ENCODE measurements at regions not wholly inside any gene's neighbourhood (a gene's known extent, or its start where the extent isn't known, plus 50 kb on each side); places are given as distances from the start of the nearest gene placed in this dataset.
"Not testable (repeated sequence)": the region's sequence is repeated elsewhere in the genome, so short reads cannot be mapped to it uniquely, and the experiment has no call there.

DNA sequence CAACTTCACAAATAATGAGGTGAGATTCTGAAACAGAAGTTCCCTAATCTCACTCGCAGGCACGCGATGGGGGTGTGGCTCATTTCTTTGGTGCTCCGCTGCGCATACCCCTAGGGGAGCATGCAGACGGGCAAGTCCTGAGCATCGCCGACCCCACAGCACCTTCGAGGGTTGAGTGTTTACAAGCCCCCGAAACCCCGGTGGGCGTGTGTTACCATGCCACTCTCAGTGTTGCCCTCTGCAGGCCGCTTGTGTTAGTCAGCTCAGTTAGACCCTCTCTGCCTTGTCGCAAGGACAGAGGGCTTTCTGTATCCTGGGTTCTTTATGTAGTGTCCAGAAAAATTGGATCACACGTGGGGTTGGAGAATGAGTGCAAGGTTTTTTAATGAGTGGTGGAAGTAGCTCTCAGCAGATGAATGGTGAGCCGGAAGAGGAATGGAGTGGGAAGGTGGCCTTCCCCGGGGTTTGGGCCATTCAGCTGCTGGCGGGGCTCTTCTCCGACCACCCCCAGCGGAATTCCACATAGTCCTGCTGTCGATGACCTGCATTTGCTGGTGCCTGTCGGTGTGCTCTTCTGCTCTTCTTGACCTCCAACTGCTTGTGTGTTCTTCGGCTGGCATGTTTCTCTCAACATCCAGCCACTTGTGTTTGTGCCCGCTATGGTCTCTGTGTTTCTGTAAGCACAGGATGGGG is 191.3 kb downstream of the RPRM start:
- DNase-seq (ENCODE audit: low read depth): no peak
- TF ChIP-seq, protein P1, sequence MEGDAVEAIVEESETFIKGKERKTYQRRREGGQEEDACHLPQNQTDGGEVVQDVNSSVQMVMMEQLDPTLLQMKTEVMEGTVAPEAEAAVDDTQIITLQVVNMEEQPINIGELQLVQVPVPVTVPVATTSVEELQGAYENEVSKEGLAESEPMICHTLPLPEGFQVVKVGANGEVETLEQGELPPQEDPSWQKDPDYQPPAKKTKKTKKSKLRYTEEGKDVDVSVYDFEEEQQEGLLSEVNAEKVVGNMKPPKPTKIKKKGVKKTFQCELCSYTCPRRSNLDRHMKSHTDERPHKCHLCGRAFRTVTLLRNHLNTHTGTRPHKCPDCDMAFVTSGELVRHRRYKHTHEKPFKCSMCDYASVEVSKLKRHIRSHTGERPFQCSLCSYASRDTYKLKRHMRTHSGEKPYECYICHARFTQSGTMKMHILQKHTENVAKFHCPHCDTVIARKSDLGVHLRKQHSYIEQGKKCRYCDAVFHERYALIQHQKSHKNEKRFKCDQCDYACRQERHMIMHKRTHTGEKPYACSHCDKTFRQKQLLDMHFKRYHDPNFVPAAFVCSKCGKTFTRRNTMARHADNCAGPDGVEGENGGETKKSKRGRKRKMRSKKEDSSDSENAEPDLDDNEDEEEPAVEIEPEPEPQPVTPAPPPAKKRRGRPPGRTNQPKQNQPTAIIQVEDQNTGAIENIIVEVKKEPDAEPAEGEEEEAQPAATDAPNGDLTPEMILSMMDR (IDR thresholded peaks at IDR 0.05; ENCODE audit: insufficient read depth, low read depth, low read length): no peak
- H3K4me3 ChIP-seq (ENCODE audit: low read depth, low read length): no peak overlapping the region

GRCh38 chr2:153268941-153269461 is 209.6 kb downstream of the RPRM start:
- TF ChIP-seq, protein P1 (IDR thresholded peaks at IDR 0.05; ENCODE audit: insufficient read depth, low read depth, low read length): no peak
- no peak overlapping the region for H3K4me3 ChIP-seq (ENCODE audit: low read depth, low read length)
- no peak for DNase-seq (ENCODE audit: low read depth)

DNA sequence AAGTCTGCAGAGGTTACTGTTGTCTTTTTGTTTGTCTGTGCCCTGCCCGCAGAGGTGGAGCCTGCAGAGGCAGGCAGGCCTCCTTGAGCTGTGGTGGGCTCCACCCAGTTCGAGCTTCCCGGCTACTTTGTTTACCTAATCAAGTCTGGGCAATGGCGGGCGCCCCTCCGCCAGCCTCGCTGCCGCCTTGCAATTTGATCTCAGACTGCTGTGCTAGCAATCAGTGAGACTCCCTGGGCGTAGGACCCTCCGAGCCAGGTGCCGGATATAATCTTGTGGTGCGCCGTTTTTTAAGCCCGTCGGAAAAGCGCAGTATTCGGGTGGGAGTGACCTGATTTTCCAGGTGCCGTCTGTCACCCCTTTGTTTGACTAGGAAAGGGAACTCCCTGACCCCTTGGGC is 221.7 kb downstream of the RPRM start:
- H3K4me3 ChIP-seq (ENCODE audit: low read depth, low read length); DNase-seq (ENCODE audit: low read depth): not testable (repeated sequence)

DNA sequence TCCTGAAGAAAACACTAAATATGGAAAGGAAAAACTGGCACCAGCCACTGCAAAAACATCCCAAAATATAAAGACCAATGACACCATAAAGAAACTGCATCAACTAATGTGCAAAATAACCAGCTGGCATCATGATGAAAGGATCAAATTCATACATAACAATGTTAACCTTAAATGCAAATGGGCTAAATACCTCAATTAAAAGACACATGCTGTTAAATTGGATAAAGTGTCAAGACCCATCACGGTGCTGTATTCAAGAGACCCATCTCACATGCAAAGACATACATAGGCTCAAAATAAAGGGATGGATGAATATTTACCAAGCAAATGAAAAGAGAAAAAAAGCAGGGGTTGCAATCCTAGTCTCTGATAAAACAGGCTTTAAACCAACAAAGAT is 231.9 kb downstream of the RPRM start:
- not testable (repeated sequence) for H3K4me3 ChIP-seq (ENCODE audit: low read depth, low read length); DNase-seq (ENCODE audit: low read depth)

DNA sequence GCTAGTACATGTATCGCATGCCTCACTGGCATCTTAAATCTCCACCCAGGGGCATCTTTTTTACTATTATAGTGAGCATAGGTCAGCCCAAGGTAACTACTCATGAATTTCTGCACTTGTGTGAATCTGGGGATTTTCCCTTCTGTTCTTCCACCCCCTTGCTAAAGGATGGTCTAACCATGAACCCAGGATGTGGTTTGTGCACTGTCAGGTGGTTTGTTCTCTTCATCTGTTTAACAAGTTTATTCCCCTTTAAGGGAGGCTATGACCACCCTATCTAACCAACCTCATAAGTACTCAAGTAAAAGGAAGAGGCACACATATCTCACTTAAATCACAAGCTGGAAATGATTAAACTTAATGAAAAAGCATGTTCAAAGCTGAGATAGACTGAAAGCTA is 243.0 kb downstream of the RPRM start:
- H3K4me3 ChIP-seq (ENCODE audit: low read depth, low read length): no peak overlapping the region
- TF ChIP-seq, protein P1 (IDR thresholded peaks at IDR 0.05; ENCODE audit: insufficient read depth, low read depth, low read length): no peak
- no peak for DNase-seq (ENCODE audit: low read depth)

GRCh38 chr2:153232464-153232863 is 246.1 kb downstream of the RPRM start:
- DNase-seq (ENCODE audit: low read depth): no peak
- no peak overlapping the region for H3K4me3 ChIP-seq (ENCODE audit: low read depth, low read length)

DNA sequence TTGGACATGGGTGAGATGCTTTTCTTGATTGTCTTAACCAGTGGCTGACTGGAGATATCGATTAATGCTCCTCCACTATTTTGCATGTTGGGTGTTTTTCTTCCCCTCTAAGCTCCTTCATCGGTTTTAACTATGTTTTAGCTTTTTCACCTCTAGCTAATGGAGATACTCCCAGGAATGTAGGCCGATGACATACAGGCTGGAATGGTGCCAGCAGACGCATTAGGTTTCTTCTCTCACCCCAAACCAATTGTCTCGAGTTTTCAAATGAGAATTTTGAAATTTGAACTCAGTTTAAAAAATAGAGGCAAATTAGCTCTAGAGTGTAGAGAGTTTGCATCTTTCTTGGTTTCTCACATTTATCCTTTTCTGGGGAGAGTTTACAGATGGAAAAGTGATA is 247.6 kb downstream of the RPRM start:
- no peak overlapping the region for H3K4me3 ChIP-seq (ENCODE audit: low read depth, low read length)
- TF ChIP-seq, protein P1 (IDR thresholded peaks at IDR 0.05; ENCODE audit: insufficient read depth, low read depth, low read length): no peak
- no peak for DNase-seq (ENCODE audit: low read depth)

More at GRCh38 chr2:153232464-153232863, 246.1 kb downstream of the RPRM start:
- TF ChIP-seq, protein P1 (IDR thresholded peaks at IDR 0.05; ENCODE audit: insufficient read depth, low read depth, low read length): no peak

DNA sequence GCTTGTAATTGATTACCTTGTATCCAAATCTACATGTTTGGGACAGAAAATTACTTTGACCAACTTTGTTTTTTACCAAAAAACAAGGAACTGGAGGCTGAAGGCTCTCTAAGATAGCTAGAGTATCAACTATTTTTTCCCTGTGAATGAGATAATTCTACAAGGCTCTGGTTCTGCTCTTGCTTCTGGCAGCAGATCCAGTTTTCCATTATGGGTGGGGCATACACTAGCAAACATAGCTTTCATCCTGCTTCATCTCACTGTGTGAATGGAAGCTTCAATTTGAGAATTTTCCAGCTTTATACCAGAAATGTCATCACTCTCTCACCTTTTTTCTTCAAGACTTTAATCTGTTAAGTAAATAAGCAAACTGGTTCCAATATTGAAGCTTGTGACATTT is 249.7 kb downstream of the RPRM start:
- H3K4me3 ChIP-seq (ENCODE audit: low read depth, low read length): no peak overlapping the region
- no peak for DNase-seq (ENCODE audit: low read depth)
- TF ChIP-seq, protein P1 (IDR thresholded peaks at IDR 0.05; ENCODE audit: insufficient read depth, low read depth, low read length): no peak

Measured in fibroblast of villous mesenchyme (primary cell).